ENCODE measurements at regions not wholly inside any gene's neighbourhood (a gene's known extent, or its start where the extent isn't known, plus 50 kb on each side); places are given as distances from the start of the nearest gene placed in this dataset.

DNA sequence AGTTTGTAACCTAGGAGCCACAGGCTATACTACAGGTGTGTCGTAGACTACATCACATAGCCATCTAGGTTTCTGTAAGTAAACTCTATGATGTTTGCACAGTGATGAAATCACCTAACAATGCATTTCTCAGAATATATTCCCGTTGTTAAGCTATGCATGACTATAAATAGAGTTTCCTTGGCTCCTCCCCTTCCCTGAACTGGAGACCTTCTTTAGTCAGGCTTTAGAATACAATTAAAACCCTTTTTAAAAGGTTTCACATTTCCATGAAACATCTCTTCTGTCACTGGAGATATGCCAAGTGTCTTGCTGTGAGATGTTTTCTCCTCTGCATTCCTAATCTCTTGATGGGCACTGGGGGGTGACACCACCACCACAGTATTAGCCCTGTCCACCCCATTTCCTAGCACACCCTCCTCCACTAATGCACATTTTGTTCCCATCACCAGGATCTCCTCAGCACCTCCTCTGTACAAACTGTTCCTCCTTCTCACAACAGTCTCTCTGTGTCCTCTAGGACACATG lies 334.6 kb upstream of the CPEB2 start:
- no peak for DNase-seq

GRCh38 chr4:14668296-14668695 lies 334.0 kb upstream of the CPEB2 start:
- no peak for DNase-seq

DNA sequence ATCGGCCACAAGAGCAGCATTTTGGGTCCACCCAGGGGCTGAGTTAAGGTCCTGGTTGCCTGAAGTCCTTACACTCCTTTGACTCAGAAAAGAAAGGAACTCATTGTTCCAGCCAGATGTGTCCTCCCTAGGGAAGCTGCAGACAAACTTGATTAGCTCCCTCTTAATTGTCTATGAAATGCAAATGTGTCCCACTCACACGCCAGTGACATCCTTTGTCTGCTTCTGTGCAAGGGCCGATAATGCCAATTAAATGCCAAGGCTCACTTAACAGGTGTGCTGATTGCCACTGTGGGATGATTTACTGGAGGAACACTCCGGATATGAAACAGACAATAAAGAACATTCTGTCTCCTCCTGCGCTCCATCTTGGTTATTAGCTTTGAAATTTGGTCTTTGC lies 332.9 kb upstream of the CPEB2 start:
- no peak for DNase-seq

GRCh38 chr4:14671146-14671545 lies 331.1 kb upstream of the CPEB2 start:
- DNase-seq = no peak

- DNase-seq = no peak
Measured at GRCh38 chr4:14675279-14675985, 326.8 kb upstream of the CPEB2 start.

DNA sequence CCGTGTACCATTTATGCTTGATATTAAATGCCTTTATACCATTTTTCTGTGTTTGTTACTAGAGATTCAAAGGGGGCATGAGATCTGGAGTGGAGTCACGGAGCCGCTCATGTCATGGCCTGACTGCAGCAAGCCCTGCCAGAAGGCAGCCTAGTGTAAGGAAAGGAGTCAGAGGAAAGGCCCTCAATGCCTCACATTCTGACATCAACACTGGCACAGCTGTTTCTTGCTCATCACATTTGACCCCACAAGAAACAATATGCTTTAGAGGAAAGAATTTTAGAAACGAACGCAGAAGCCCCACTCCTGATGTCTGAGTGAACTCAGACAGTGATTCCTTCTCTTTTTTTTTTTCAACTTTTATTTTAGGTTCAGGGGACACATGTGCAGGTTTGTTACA lies 322.4 kb upstream of the CPEB2 start:
- DNase-seq = no peak

DNA sequence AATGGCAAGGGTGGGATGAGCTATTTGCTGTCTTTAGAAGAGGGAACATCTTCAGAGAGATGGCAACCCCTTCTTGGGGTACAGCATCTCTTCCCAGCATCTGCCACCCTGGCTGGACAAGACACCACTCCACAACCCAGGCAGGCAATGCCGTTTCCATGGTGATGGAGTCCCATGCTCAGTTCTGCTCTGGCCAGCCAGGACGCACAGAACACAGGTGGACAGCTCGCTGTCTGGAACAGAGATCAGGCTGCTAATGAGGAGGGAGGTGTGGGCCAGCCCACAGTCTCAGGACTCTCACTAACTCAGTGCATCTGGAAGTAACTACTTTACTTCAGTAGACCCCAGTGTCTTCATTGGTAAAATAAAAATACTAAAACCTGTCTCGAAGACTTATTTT lies 321.0 kb upstream of the CPEB2 start:
- DNase-seq = no peak

- DNase-seq = no peak
Measured at GRCh38 chr4:14693728-14694127, 308.6 kb upstream of the CPEB2 start.

DNA sequence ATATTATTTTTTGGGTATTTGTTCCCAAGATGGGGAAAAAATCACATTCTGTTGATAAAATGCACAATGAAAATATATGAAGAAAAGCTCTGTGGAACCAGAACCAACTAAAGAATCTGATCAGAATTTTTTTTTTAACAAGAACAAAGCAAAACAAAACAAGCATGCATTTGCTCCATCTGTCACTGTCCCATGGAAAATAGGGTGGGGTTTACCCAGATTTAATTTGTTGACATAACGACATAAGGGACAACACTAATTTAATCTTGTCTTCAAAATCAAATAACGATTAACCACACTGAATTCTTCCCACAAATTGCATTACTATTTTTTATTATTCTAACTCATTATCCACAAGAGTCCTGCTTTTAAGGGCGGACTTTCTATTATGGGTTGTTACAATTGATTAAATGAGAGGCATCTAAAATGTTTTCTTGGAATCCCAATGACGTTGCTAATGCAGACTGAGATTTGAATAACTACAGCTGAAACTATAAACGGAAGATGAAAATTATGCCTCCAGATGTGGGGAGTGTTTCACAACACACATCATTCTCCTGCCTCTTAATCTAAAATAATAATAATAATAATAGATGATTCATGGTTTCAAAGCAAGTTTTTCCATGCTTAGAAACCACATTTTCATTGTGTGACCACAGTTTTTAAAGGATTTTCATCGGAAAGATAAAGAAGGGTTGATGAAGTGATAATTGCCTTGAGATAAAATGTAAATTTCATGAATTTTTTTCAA lies 307.0 kb upstream of the CPEB2 start:
- DNase-seq = no peak

DNA sequence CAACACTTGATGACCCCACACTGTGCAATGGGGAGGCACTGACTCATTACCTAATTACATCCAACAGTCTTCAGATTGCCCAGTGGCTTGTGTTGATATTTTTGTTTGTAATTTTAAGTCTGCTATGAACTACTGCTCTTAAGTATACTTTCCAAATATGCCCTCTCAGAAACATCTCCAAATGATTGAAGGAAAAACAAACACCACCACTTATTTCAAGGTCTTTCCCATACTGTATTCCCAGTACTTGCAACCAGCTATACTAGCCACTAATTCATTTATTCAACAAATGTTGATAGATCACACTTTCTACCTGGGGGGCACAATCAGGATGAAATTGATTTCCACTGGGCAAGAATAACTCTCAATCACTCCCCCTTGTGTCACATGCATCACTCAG lies 302.2 kb upstream of the CPEB2 start:
- DNase-seq = no peak

DNA sequence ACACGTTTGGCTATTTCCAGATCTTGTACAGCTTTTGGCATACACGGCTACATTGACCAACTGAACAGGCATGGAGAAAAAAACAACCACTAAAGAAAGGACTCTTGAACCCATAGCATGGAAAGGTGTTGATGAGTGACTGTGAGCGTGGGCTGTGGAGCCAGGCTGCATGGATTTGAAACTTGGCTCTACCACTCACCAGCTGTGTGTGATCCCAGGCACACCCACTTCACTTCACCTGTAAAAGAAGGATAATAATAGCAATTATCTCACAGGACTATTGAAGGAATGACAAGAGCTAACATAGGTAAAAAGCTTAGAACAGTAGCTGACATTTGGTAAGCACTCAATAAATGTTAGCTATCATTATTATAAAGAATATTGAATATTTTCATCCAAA lies 301.7 kb upstream of the CPEB2 start:
- DNase-seq = no peak

DNA sequence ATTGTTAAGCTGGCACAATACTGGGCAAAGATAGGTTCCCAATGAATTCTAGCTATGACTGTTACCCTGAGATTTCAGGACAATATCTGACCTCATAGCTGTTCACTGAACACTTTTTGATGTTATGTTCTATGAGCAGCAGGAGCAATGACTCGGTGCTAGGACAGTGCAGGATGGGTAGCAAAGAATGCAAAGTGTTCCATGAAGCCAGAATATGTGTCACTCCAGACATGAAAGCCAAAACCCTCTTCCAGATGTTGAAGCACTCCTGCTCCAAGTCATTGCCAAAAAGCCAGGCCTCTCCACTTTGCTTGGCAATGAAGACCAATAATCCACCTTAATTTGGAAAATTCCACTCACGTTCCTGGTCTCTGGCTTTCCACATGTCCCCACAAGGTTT lies 300.9 kb upstream of the CPEB2 start:
- no peak for DNase-seq

GRCh38 chr4:14701896-14702295 lies 300.4 kb upstream of the CPEB2 start:
- no peak for DNase-seq

- no peak for DNase-seq
Measured at GRCh38 chr4:14708574-14708973, 293.7 kb upstream of the CPEB2 start.

DNA sequence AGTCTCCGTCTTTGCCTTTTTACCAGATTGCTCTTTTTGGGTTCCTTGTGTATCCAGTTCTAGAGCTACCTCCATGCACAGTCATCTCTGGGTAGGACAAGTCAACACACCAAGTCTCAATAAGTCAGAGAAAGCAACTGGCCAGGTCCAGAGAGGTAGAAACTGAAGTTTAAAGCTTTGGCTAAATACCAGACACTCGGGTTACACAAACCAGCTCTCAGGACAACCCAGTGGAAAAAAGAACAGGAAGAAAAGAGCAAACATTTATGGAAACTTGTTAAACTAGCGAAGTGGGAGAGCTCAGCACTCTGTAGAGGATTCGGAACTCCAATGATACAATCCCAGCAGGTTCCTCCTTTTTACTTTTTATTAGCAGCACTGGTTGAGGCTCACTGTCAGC lies 291.0 kb upstream of the CPEB2 start:
- no peak for DNase-seq

DNA sequence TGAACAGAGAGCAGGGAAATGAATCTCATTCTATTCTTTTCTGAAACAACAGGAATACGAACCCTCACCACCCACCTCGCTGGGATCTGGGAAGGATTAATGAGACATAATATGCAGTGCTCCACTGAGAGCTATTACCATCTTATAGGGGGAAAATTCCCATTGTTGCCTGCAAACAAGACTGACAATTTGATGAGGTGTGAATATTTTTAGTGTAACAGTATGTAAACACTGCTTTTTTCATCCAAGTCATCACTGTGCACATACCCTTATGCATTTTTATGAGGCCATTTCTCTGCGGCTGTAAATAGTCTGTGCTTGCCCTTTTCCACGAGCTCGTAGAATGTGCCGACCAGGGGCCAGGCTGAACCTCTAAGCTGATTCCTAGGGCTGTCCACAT lies 285.6 kb upstream of the CPEB2 start:
- DNase-seq = no peak

GRCh38 chr4:14719053-14719452 lies 283.2 kb upstream of the CPEB2 start:
- DNase-seq = no peak

DNA sequence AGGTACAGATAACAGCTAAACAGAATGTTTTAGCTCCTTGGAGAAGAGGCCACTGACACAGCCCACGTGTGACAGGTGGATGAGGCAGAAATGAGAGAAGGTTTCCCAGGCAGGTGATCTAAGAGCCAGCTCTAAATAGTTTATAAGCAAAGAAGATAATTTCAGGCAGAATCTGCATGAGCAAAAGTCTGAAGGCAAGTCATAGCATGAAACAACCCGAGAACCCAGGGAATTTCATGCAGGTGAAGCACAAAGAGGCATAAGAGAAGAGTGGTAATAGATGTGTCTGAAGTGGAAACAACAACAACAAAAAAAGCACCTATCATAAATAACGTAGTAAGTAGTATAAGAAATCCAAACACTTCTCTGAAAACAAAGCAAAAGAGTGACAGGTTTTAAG lies 275.8 kb upstream of the CPEB2 start:
- DNase-seq = no peak

DNA sequence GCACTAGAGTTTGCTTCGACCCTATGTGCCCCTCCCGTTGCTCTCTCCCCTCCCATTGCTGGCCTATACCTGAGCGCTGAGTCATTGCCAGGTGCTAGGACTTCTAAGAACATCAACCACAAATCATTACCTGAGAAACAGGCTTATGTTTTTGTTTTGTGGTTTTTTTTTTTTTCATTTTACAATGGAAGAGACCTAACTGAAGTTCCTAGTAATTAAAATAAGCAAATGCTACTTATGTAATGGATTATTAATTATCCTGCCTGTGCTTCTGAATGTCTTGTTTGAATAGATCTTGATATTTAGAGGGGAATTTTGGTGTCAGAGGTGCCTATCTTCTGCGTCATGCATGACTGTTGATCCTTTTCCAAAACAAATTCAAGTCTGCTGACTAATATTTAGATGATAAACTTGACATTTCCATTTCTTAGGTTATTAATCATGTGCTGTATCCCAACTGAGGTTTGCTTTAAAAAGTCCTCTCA lies 275.4 kb upstream of the CPEB2 start:
- DNase-seq = no peak

GRCh38 chr4:14729282-14730000 lies 272.8 kb upstream of the CPEB2 start:
- DNase-seq = no peak

GRCh38 chr4:14742054-14742453 lies 260.2 kb upstream of the CPEB2 start:
- DNase-seq = no peak

- DNase-seq = no peak
Measured at GRCh38 chr4:14743172-14743571, 259.1 kb upstream of the CPEB2 start.

GRCh38 chr4:14743601-14744000 lies 258.7 kb upstream of the CPEB2 start:
- no peak for DNase-seq

- no peak for DNase-seq
Measured at GRCh38 chr4:14744346-14744745, 257.9 kb upstream of the CPEB2 start.

All from activated CD4-positive, alpha-beta T cell treated with anti-CD3 and anti-CD28 coated beads, Interleukin-10, Interleukin-2, amounts not matched to agents 100 ng/mL and 50 ng/mL, durations not matched to agents 16 hours and 8 hours (primary cell).